ENCODE measurements at regions not wholly inside any gene's neighbourhood (a gene's known extent, or its start where the extent isn't known, plus 50 kb on each side); places are given as distances from the start of the nearest gene placed in this dataset.
A peak's percentile ranks its signal among the peaks of the same experiment; 100 is the strongest.

DNA sequence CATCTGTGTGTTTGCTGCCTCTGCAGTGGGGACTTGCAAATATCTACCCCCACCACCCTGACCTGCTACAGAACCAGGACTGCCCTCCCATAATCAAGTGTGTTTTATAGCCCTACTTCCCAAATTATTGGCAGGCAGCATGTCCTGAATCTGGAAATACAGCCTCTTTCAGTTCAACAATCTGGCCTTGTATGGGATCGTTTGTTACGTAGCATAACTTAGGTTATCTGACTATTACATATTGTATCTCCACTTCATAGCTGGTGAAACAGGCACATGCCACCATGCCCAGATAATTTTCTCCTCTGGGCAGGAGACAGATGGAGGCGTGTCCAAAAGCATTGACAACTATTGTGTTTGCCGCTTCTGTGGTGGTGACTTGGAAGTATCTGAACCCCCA, 66.7 kb upstream of the ADGRL1 start:
- CTCF ChIA-PET (ENCODE audit: low intra/inter-chr PET ratio, low total read pairs), result no interaction called here
- H4K20me1 ChIP-seq (ENCODE audit: insufficient read depth, low read length), result no peaks in the 10 kb centered on the region
- no peak for FAIRE-seq
- intact Hi-C loops (cut with micrococcal nuclease; ENCODE audit: unreplicated experiment), result no loop called here
- ATAC-seq, result no peak
- H3K36me3 ChIP-seq (replicated peaks in 1 of 2; ENCODE audit: control insufficient read depth in 1 of 2, insufficient read depth in 2 of 2, low read length in 2 of 2), result no peaks in the 10 kb centered on the region
- H2AFZ ChIP-seq (ENCODE audit: low read length), result no peak overlapping the region
- H3K27ac ChIP-seq (ENCODE audit: extremely low read length, insufficient read depth, low read length), result no peak overlapping the region
- WGBS (ENCODE audit: low lambda C conversion rate), result 26% methylated on average over 4 of the region's 4 CpGs
- BruUV-seq (replicated peaks), result no TSS peak
- in situ Hi-C loops (cut with HindIII; ENCODE audit: extremely low pct_ligation_motif_present, low pct_unique_long_range_greater_than_20kb), result no loop called here
- POLR2A ChIA-PET, result no interaction called here
- H3K4me3 ChIP-seq (replicated peaks in 1 of 3; ENCODE audit: insufficient read depth in 1 of 3, low read depth in 2 of 3, low read length in 3 of 3), result no peak overlapping the region
- no peak overlapping the region for H3K4me2 ChIP-seq (ENCODE audit: low read depth, low read length)
- H3K27me3 ChIP-seq (ENCODE audit: control insufficient read depth in 1 of 2, insufficient read depth in 2 of 2, low read length in 2 of 2), result peaks cover 8 to 25% of the 10 kb centered on the region in 2 experiments; a peak in 4 of 5 replicates
- TF ChIP-seq RBM22 (optimal IDR thresholded peaks at IDR 0.05; ENCODE audit: low read length), result no peak
- TF ChIP-seq RBAK (CRISPR knock-in tag; IDR thresholded peaks at IDR 0.05), result peak; percentile 83
- DNase-seq (ENCODE audit: low spot score), result no peak
- peaks cover 3% of the 10 kb centered on the region; the same call in 1 of the 2 replicates for H3K9me3 ChIP-seq (ENCODE audit: low read length)
- no peaks in the 10 kb centered on the region for H3K4me1 ChIP-seq (ENCODE audit: insufficient read depth, low read length)
- no peak overlapping the region for H3K9ac ChIP-seq (ENCODE audit: insufficient read depth, low read depth, low read length)
- no peaks in the 10 kb centered on the region for H3K79me2 ChIP-seq (ENCODE audit: insufficient read depth, low read length)

DNA sequence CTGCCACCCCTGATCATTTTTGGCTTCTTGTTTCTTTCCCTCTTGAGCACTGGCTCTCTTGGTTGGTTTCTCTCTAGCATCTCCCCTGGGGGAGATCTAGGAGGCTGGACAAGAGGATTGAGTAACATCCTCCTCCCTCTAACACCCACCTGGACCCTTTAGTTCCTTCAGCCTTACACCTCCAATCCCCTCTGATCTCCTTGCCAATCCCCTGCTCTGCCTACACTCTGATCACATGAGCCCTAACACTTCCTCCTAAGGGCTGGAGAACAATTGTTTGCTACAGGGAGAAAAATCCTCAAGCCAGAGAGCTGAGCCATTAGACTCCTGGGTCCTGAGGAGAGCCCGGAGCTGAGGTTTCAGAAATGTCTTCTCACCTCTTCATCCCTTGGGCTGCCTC, 65.9 kb upstream of the ADGRL1 start:
- POLR2A ChIA-PET, result no interaction called here
- H3K36me3 ChIP-seq (replicated peaks in 1 of 2; ENCODE audit: control insufficient read depth in 1 of 2, insufficient read depth in 2 of 2, low read length in 2 of 2), result no peaks in the 10 kb centered on the region
- intact Hi-C loops (cut with micrococcal nuclease; ENCODE audit: unreplicated experiment) (no loop called here), in situ Hi-C loops (cut with HindIII; ENCODE audit: extremely low pct_ligation_motif_present, low pct_unique_long_range_greater_than_20kb) (no loop called here)
- no peak for FAIRE-seq
- peaks cover 8 to 29% of the 10 kb centered on the region in 2 experiments for H3K27me3 ChIP-seq (ENCODE audit: control insufficient read depth in 1 of 2, insufficient read depth in 2 of 2, low read length in 2 of 2)
- CTCF ChIA-PET (ENCODE audit: low intra/inter-chr PET ratio, low total read pairs), result no interaction called here
- TF ChIP-seq MED1 (CRISPR knock-in tag; IDR thresholded peaks at IDR 0.05) (no peak), MAF1 (CRISPR knock-in tag; IDR thresholded peaks at IDR 0.05; ENCODE audit: borderline replicate concordance) (no peak), GZF1 (CRISPR knock-in tag; IDR thresholded peaks at IDR 0.05) (no peak), ZNF709 (CRISPR knock-in tag; IDR thresholded peaks at IDR 0.05) (no peak), ZNF564 (CRISPR knock-in tag; IDR thresholded peaks at IDR 0.05) (no peak), YEATS2 (CRISPR knock-in tag; IDR thresholded peaks at IDR 0.05; ENCODE audit: borderline replicate concordance) (no peak), MYC (CRISPR knock-in tag; IDR thresholded peaks at IDR 0.05; ENCODE audit: borderline replicate concordance) (no peak), CHCHD3 (CRISPR knock-in tag; IDR thresholded peaks at IDR 0.05) (no peak), RNF2 (conservative IDR thresholded peaks at IDR 0.05; ENCODE audit: low read depth) (no peak), HOXA7 (CRISPR knock-in tag; IDR thresholded peaks at IDR 0.05) (no peak), ZNF660 (CRISPR knock-in tag; IDR thresholded peaks at IDR 0.05; ENCODE audit: borderline replicate concordance, low read depth) (no peak), FOXP1 (IDR thresholded peaks at IDR 0.05) (no peak), FOXP1 (CRISPR knock-in tag; IDR thresholded peaks at IDR 0.05) (no peak)
- TF ChIP-seq, protein P1, sequence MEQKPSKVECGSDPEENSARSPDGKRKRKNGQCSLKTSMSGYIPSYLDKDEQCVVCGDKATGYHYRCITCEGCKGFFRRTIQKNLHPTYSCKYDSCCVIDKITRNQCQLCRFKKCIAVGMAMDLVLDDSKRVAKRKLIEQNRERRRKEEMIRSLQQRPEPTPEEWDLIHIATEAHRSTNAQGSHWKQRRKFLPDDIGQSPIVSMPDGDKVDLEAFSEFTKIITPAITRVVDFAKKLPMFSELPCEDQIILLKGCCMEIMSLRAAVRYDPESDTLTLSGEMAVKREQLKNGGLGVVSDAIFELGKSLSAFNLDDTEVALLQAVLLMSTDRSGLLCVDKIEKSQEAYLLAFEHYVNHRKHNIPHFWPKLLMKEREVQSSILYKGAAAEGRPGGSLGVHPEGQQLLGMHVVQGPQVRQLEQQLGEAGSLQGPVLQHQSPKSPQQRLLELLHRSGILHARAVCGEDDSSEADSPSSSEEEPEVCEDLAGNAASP (CRISPR knock-in tag; IDR thresholded peaks at IDR 0.05; ENCODE audit: borderline replicate concordance), result no peak
- TF ChIP-seq, protein P2, sequence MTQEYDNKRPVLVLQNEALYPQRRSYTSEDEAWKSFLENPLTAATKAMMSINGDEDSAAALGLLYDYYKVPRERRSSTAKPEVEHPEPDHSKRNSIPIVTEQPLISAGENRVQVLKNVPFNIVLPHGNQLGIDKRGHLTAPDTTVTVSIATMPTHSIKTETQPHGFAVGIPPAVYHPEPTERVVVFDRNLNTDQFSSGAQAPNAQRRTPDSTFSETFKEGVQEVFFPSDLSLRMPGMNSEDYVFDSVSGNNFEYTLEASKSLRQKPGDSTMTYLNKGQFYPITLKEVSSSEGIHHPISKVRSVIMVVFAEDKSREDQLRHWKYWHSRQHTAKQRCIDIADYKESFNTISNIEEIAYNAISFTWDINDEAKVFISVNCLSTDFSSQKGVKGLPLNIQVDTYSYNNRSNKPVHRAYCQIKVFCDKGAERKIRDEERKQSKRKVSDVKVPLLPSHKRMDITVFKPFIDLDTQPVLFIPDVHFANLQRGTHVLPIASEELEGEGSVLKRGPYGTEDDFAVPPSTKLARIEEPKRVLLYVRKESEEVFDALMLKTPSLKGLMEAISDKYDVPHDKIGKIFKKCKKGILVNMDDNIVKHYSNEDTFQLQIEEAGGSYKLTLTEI (CRISPR knock-in tag; conservative IDR thresholded peaks at IDR 0.05), result no peak
- TF ChIP-seq, protein P3, sequence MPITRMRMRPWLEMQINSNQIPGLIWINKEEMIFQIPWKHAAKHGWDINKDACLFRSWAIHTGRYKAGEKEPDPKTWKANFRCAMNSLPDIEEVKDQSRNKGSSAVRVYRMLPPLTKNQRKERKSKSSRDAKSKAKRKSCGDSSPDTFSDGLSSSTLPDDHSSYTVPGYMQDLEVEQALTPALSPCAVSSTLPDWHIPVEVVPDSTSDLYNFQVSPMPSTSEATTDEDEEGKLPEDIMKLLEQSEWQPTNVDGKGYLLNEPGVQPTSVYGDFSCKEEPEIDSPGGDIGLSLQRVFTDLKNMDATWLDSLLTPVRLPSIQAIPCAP (CRISPR knock-in tag; IDR thresholded peaks at IDR 0.05; ENCODE audit: low read depth), result no peak
- peaks cover 3% of the 10 kb centered on the region; the same call in 1 of the 2 replicates for H3K9me3 ChIP-seq (ENCODE audit: low read length)
- DNase-seq (ENCODE audit: low spot score), result no peak
- no peak overlapping the region for H3K27ac ChIP-seq (ENCODE audit: extremely low read length, insufficient read depth, low read length)
- no peak for ATAC-seq
- no peak overlapping the region for H3K4me3 ChIP-seq (replicated peaks in 1 of 3; ENCODE audit: insufficient read depth in 1 of 3, low read depth in 2 of 3, low read length in 3 of 3)
- H3K79me2 ChIP-seq (ENCODE audit: insufficient read depth, low read length), result no peaks in the 10 kb centered on the region
- 45% methylated on average over 1 of the region's 1 CpG for WGBS (ENCODE audit: low lambda C conversion rate)
- H2AFZ ChIP-seq (ENCODE audit: low read length), result no peak overlapping the region
- no peaks in the 10 kb centered on the region for H3K4me1 ChIP-seq (ENCODE audit: insufficient read depth, low read length)
- H3K4me2 ChIP-seq (ENCODE audit: low read depth, low read length), result no peak overlapping the region
- no TSS peak for BruUV-seq (replicated peaks)
- H4K20me1 ChIP-seq (ENCODE audit: insufficient read depth, low read length), result no peaks in the 10 kb centered on the region
- H3K9ac ChIP-seq (ENCODE audit: insufficient read depth, low read depth, low read length), result no peak overlapping the region
